ENCODE measurements at regions not wholly inside any gene's neighbourhood (a gene's known extent, or its start where the extent isn't known, plus 50 kb on each side); places are given as distances from the start of the nearest gene placed in this dataset.

GRCh38 chrX:39965051-39965573 is 132.6 kb downstream of the BCOR start:
- no peak for TF ChIP-seq CTCF (IDR thresholded peaks at IDR 0.05)
- no peak for TF ChIP-seq POLR2A (IDR thresholded peaks at IDR 0.05)
